Rectal smooth muscle tissue (tissue), 1 donor: ENCODE measurements at regions not wholly inside any gene's neighbourhood (a gene's known extent, or its start where the extent isn't known, plus 50 kb on each side); places are given as distances from the start of the nearest gene placed in this dataset.

Experiments used
- H3K27ac ChIP-seq: one replicate; pipeline ENCODE4 v1.7.0; 2013; ENCODE audit warnings: low read depth, low read length, inconsistent platforms
- H3K27me3 ChIP-seq: one replicate; pipeline ENCODE4 v1.7.0; 2013; ENCODE audit warnings: low read length; ENCODE audit not compliant: control insufficient read depth, insufficient read depth
- H3K36me3 ChIP-seq: one replicate; pipeline ENCODE4 v1.7.0; 2013; ENCODE audit warnings: low read length; ENCODE audit not compliant: control insufficient read depth, insufficient read depth
- H3K4me1 ChIP-seq: one replicate; pipeline ENCODE4 v1.7.0; 2013; ENCODE audit warnings: low read length; ENCODE audit not compliant: control insufficient read depth, insufficient read depth
- H3K4me3 ChIP-seq: one replicate; pipeline ENCODE4 v1.7.0; 2013; ENCODE audit warnings: low read length
- H3K9ac ChIP-seq: one replicate; pipeline ENCODE4 v1.7.0; 2013; ENCODE audit warnings: low read length

DNA sequence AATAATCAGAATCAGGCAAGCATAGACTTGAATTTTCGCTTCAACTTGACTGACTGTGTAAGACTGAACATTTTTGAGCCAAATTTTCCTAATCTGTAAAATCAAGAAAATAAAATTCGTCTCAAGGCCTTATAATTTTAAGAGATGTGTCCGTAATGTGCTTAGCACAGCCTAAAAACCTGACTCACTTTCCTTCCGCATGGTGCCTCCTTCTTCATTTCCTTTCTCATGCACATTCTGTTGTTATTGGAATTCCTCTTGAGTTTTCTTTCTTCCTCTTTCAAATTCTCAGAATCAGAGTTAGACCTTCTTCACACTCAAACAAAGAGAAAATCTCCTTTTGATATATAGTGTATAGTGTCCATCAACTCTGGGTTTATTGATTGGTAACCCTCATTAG, 208.9 kb upstream of the SLIT2 start:
- no peak overlapping the region for H3K9ac ChIP-seq
- H3K4me1 ChIP-seq, result no peaks in the 10 kb centered on the region
- no peaks in the 10 kb centered on the region for H3K27me3 ChIP-seq
- H3K4me3 ChIP-seq, result no peak overlapping the region
- no peaks in the 10 kb centered on the region for H3K36me3 ChIP-seq
- H3K27ac ChIP-seq, result no peak overlapping the region

DNA sequence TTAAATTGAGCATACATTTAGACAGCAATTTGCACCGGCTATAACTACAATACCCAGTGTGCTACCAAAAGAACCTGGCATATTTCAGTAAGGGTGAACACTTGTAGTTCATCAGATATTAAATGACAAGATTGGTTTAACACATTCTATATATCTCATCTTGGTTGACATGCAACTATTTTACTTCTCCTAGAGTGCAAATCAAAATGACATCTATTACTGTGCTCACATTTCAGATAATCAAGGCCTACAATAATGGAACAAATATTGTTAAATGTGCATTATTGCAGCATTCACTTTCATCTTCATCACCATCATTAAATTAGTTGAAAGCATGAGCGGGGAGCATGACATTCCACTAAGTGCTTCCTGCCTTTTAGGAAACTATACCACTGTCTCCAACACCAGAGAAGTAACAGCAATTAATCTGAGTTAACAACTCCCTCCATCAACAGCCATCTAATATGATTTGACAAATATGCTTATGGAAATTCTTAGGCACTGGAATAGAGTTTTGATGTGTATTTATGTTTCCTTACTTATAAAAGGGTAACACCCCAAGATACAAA, 209.8 kb upstream of the SLIT2 start:
- Histone ChIP-seq H3K9ac (no peak overlapping the region), H3K4me1 (no peaks in the 10 kb centered on the region), H3K27me3 (no peaks in the 10 kb centered on the region), H3K4me3 (no peak overlapping the region), H3K27ac (no peak overlapping the region), H3K36me3 (no peaks in the 10 kb centered on the region)

DNA sequence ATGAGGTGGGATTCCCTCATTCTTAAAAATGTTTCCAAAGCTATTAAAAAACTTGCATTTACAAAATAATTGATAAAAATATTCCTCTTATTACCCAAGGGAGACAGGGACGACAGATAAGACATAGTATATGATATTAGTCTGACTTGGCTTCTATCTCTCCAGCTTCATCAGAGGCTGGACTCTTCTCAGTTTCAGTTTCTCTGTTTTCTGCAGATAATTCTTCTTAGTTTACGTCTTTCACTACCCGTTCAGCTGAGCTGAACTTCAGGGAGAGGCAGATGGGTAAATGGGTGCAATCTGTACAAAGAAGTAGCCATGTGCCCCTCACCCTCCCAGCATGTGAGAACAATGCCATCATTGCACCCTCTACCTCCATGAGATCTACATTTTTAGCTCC, 214.0 kb upstream of the SLIT2 start:
- no peaks in the 10 kb centered on the region for H3K4me1 ChIP-seq
- H3K9ac ChIP-seq, result no peak overlapping the region
- H3K27me3 ChIP-seq, result no peaks in the 10 kb centered on the region
- no peak overlapping the region for H3K27ac ChIP-seq
- H3K4me3 ChIP-seq, result no peak overlapping the region
- H3K36me3 ChIP-seq, result no peaks in the 10 kb centered on the region

DNA sequence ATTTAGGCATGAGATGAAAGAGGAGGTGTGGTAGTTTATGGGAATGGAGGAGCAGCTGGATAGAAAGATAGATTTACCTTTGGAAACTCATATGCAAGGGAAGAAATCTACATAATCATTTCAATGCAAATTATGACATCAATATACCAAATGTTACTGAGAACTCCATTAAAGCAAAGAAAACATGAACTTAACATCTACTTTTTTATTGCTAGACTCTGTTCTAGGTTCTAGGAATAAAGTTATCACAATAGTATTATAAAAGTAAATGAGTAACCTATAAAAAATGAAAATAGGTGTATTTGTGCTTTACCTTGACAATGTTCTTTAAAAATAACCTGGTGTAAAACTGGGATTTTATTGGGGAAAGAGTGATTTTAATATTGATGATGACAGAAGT, 221.6 kb upstream of the SLIT2 start:
- Histone ChIP-seq H3K9ac (no peak overlapping the region), H3K27me3 (no peaks in the 10 kb centered on the region), H3K27ac (no peak overlapping the region), H3K4me3 (no peak overlapping the region), H3K4me1 (no peaks in the 10 kb centered on the region), H3K36me3 (no peaks in the 10 kb centered on the region)

DNA sequence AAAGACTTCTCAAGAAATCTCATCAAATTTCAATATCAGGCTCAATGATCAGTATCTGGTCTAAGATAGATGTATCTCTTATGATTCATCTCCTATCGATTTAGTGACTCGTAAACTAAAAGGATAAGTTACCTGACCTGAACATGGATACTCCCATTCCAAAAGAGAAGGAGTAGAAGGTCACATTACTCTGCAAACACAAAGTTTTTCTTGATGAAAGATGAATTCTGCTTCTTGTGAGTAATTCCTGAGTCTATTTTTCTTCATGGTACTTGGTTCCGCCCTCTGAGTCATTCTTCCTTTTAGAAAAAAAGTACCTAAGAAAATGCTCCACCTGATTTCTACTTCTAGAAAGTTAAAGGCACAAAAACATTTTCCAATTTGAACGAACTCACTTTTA, 223.1 kb upstream of the SLIT2 start:
- H3K27ac ChIP-seq, result no peak overlapping the region
- H3K4me3 ChIP-seq, result no peak overlapping the region
- no peaks in the 10 kb centered on the region for H3K27me3 ChIP-seq
- no peaks in the 10 kb centered on the region for H3K36me3 ChIP-seq
- H3K4me1 ChIP-seq, result no peaks in the 10 kb centered on the region
- no peak overlapping the region for H3K9ac ChIP-seq

DNA sequence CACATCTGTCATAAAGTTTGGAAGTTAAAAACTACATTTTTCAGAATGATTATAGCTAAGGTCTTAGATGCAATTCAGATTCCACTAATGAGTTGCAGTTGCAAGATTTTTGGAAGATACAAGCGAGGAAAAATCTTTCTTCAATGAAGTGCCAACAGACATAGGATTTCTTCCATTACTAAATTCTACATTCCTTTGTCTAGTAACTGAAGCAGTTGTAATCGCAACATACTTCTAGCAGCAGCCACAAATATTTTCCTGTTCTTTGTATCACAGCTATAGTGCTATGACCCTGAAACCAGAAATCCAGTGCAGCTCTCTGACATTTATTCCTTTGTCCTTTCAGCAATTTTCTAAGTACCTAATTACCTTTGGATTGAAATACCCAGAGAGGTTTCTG, 225.2 kb upstream of the SLIT2 start:
- H3K4me1 ChIP-seq, result no peaks in the 10 kb centered on the region
- H3K27me3 ChIP-seq, result no peaks in the 10 kb centered on the region
- no peaks in the 10 kb centered on the region for H3K36me3 ChIP-seq
- no peak overlapping the region for H3K27ac ChIP-seq
- H3K9ac ChIP-seq, result no peak overlapping the region
- H3K4me3 ChIP-seq, result no peak overlapping the region

DNA sequence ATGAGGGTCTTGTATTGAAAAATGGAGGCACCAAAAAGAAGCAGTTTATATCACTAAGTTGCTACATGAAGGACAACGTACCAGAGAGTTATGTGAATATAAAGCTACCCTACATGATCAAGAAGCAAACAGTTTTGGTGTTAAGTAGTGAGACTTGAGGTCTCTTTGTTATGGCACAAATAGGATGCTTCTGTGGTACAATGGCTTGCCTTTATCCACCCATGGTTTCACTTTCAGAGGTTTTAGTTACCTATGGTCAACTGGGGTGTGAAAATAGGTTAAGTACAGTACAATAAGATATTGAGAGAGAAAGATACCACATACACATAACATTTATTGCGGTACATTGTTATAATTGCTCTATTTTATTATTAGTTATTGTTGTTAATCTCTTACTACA, 229.2 kb upstream of the SLIT2 start:
- H3K36me3 ChIP-seq, result no peaks in the 10 kb centered on the region
- no peaks in the 10 kb centered on the region for H3K27me3 ChIP-seq
- H3K4me1 ChIP-seq, result no peaks in the 10 kb centered on the region
- no peak overlapping the region for H3K4me3 ChIP-seq
- H3K9ac ChIP-seq, result no peak overlapping the region
- H3K27ac ChIP-seq, result no peak overlapping the region

DNA sequence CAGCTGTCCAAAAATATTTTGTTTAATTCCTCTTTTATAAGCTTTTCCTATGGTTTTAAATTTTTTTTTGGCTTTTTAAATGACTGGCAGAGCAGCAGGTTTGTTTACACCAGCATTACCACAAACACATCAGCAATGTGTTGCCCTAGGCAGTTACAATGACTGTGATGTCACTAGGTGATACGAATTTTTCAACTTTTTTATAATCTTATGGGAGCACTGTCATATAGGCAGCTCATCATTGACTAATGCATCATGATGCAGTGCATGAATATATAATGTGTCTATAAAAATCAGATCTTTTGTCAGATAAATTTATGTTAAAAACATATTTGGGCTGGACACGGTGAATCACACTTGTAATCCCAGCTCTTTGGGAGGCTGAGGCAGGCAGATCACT, 231.6 kb upstream of the SLIT2 start:
- H3K4me3 ChIP-seq, result no peak overlapping the region
- H3K27ac ChIP-seq, result no peak overlapping the region
- H3K9ac ChIP-seq, result no peak overlapping the region
- no peaks in the 10 kb centered on the region for H3K36me3 ChIP-seq
- no peaks in the 10 kb centered on the region for H3K27me3 ChIP-seq
- H3K4me1 ChIP-seq, result no peaks in the 10 kb centered on the region

DNA sequence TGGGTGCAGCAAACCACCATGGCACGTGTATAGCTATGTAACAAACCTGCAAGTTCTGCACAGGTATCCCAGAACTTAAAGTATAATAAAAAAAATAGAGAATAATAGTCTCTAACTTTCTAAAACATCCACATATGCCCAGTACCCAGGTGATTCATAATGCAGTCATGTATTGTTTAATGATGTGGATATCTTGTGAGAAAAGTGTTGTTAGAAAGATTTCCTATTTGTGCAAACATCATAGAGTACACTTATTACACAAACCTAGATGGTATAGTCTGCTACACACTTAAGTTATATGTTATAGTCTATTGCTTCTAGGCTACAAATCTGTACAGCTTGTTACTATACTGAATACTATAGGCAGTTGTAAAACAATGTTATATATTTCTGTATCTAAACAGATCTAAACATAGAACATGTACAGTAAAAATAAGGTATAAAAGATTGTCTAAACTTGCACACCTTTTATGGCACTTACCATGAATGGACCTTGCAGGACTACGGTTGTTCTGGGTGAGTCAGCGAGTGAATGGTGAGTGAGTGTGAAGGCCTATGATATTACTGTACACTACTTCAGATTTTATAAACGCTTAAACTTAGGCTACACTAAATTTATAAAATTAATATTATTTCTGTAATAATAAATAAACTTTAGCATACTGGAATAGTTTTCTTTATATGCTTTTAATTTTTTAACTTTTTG, 232.2 kb upstream of the SLIT2 start:
- Histone ChIP-seq H3K36me3 (no peaks in the 10 kb centered on the region), H3K4me3 (no peak overlapping the region), H3K27ac (no peak overlapping the region), H3K4me1 (no peaks in the 10 kb centered on the region), H3K9ac (no peak overlapping the region), H3K27me3 (no peaks in the 10 kb centered on the region)

DNA sequence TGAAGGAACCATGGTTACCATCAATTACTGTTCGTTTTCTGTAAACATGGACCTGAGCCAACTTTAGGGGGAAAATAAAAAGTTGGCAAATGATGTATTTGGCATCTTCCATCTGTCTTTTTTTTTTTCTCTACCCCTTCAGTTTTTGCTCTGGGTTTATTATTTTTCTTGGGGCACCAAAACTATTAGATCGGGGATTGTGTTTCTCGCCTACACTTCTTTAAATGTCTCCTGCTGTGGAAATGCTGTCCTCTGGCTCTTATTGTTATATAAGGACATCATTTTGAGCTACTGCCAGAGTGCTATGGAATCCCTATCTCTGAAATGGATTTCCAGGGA, 234.0 kb upstream of the SLIT2 start:
- no peaks in the 10 kb centered on the region for H3K27me3 ChIP-seq
- H3K4me3 ChIP-seq, result no peak overlapping the region
- no peaks in the 10 kb centered on the region for H3K4me1 ChIP-seq
- H3K36me3 ChIP-seq, result no peaks in the 10 kb centered on the region
- H3K9ac ChIP-seq, result no peak overlapping the region
- H3K27ac ChIP-seq, result no peak overlapping the region

DNA sequence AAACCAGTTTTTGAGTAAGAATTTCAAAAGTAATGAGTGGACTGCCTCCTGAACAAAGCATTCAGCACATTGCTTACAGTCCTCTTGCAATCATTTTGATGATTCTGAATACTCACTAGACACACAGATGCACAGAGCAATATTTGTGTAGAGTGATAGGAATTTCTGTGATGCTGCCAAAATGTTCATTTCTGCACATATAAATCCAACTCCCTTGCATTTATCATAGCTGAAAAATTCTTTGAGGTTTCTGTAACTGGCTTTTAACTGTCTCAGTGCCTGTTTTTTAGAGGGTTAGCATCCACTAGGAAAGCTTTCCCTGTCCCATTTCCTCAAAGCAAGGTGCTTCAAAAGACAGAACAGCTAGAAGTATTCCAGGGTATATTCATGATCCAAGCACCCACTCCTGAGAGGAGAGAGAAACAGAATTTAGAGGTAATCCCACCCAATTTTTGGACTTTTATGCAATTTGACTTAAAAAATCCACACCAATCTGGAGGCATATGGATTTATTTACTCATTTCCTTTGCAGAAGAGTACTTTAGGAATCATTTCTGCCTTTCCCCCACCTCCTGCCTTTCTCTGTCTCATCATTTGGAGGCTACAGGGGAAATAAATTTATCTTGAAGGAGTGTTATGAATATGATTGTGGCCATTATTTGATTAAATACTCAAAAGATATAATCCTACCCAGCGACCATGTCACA, 234.5 kb upstream of the SLIT2 start:
- no peak overlapping the region for H3K4me3 ChIP-seq
- H3K27me3 ChIP-seq, result no peaks in the 10 kb centered on the region
- H3K9ac ChIP-seq, result no peak overlapping the region
- no peaks in the 10 kb centered on the region for H3K36me3 ChIP-seq
- no peak overlapping the region for H3K27ac ChIP-seq
- no peaks in the 10 kb centered on the region for H3K4me1 ChIP-seq

DNA sequence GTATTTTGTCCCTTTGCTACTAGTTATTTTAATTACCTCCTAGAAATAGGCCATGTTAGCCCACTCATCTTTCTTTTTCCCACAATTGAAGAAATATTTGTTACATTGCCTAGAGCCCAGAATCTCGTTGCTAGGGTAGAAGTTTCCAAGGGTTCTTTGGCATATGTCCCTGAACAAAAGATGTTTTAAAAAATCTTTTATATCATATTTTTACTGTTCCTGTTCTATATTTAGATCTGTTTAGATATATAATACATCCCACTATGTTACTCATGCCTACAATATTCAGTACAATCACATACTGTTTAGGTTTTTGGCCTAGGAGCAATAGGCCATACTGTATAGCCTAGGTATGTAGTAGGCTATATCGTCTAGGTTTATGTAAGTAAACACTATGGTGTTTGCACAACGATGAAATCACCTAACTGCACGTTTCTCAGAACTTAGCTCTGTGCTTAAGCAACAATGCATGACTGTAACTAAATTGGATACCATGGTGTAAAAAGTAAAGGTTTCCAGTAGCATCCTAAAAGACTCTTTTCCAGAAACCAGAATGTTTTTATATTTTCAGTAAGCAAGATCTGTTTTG, 236.0 kb upstream of the SLIT2 start:
- H3K27me3 ChIP-seq, result no peaks in the 10 kb centered on the region
- no peak overlapping the region for H3K4me3 ChIP-seq
- no peak overlapping the region for H3K9ac ChIP-seq
- no peaks in the 10 kb centered on the region for H3K36me3 ChIP-seq
- no peaks in the 10 kb centered on the region for H3K4me1 ChIP-seq
- H3K27ac ChIP-seq, result no peak overlapping the region
